ENCODE measurements at regions not wholly inside any gene's neighbourhood (a gene's known extent, or its start where the extent isn't known, plus 50 kb on each side); places are given as distances from the start of the nearest gene placed in this dataset.
"Not testable (repeated sequence)": the region's sequence is repeated elsewhere in the genome, so short reads cannot be mapped to it uniquely, and the experiment has no call there.

DNA sequence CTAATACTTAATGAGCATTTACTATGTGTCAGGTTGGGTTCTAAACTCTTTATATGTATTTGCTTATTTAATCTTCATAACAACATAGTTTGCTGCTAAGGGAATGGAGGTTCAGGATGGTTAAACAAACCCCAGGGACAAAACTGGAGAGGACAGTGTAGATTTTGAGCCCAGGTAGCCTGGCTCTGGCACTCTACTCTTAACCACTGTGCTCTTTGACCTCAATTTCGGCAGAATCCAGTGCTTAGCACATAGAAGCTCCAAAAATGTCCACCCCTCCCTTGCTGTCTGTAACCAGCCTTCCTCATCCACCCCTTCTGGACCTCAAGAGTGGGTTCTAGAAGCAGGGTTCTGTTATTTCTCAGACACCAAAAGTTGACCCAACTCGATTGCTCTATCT, 88.0 kb upstream of the SYT13 start:
- no peaks in the 10 kb centered on the region for H3K9me3 Mint-ChIP-seq
- H3K36me3 Mint-ChIP-seq (ENCODE audit: low read depth), result no peaks in the 10 kb centered on the region
- H3K27me3 Mint-ChIP-seq (ENCODE audit: insufficient read depth), result peaks cover 56% of the 10 kb centered on the region
- no peak for TF ChIP-seq CTCF (IDR thresholded peaks at IDR 0.05)
- no peak for DNase-seq
- no peak overlapping the region for H3K27ac Mint-ChIP-seq
- no peaks in the 10 kb centered on the region for H3K4me1 Mint-ChIP-seq (ENCODE audit: low read depth)
- no peak overlapping the region for H3K4me3 Mint-ChIP-seq

DNA sequence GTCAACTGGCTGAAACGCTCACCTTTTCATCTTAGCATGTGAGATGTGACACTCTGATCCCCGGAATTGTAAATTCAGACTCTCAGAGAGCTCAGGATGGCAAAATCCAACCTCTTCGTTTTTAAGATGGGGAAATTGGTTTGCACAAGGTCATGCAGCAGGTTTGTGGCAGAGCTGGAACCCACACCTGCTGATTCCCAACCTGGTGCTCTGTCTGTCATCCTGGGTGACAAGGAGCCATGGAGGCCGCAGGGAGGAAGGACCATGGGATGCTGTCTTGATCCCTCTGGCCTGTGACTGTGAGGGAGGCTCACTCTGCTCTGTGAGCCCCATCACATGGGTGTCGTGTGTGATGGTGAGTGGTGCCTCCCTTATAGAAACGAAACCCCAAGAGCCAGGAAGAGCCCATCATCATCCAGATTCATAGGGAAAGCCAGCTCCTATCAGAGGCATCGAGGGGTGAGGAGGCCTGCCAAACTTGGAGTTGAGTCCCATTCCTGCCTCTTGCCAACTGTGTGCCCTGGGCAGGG, 87.4 kb upstream of the SYT13 start:
- Mint-ChIP-seq H3K27me3 (ENCODE audit: insufficient read depth) (peaks cover 56% of the 10 kb centered on the region), H3K27ac (no peak overlapping the region), H3K4me3 (no peak overlapping the region)

GRCh38 chr11:45372414-45372813, 86.3 kb upstream of the SYT13 start:
- peaks cover 57% of the 10 kb centered on the region for H3K27me3 Mint-ChIP-seq (ENCODE audit: insufficient read depth)
- H3K9me3 Mint-ChIP-seq; H3K4me3 Mint-ChIP-seq; H3K4me1 Mint-ChIP-seq (ENCODE audit: low read depth); H3K36me3 Mint-ChIP-seq (ENCODE audit: low read depth); DNase-seq; H3K27ac Mint-ChIP-seq: not testable (repeated sequence)

More for the DNA sequence above, 87.4 kb upstream of the SYT13 start:
- Mint-ChIP-seq H3K36me3 (ENCODE audit: low read depth) (no peaks in the 10 kb centered on the region), H3K4me1 (ENCODE audit: low read depth) (no peaks in the 10 kb centered on the region), H3K9me3 (no peaks in the 10 kb centered on the region)
- DNase-seq, result no peak
- no peak for TF ChIP-seq CTCF (IDR thresholded peaks at IDR 0.05)

GRCh38 chr11:45371251-45372115, 85.3 kb upstream of the SYT13 start:
- Mint-ChIP-seq H3K4me1 (ENCODE audit: low read depth) (no peaks in the 10 kb centered on the region), H3K27me3 (ENCODE audit: insufficient read depth) (peaks cover 56% of the 10 kb centered on the region), H3K4me3 (no peak overlapping the region), H3K27ac (no peak overlapping the region), H3K9me3 (no peaks in the 10 kb centered on the region), H3K36me3 (ENCODE audit: low read depth) (no peaks in the 10 kb centered on the region)
- TF ChIP-seq CTCF (IDR thresholded peaks at IDR 0.05), result peak; percentile 99
- peak; percentile 33 for DNase-seq

DNA sequence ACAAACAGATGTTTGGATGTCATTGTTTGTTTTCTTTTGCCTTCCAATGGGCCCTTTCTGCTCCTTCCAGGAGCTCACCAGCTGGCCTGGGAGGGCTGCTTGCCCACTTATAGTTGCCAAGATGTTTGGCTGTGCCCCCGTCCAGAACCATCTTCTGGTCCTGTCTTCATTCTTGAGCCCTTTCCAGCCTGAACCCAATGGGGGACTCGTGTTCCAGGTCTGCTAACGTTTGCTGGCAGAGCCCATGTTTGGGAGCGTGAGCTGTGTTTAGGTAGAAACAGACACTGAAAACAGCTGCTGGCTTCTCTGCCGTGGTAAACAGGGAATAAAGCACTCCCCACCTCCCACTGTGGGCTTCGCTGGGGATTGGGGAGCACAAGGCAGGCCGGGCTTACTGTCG, 83.2 kb upstream of the SYT13 start:
- no peak for DNase-seq
- no peak for TF ChIP-seq CTCF (IDR thresholded peaks at IDR 0.05)
- Mint-ChIP-seq H3K9me3 (no peaks in the 10 kb centered on the region), H3K27ac (no peak overlapping the region), H3K27me3 (ENCODE audit: insufficient read depth) (peaks cover 58% of the 10 kb centered on the region), H3K4me3 (no peak overlapping the region), H3K36me3 (ENCODE audit: low read depth) (no peaks in the 10 kb centered on the region), H3K4me1 (ENCODE audit: low read depth) (no peaks in the 10 kb centered on the region)

- no peaks in the 10 kb centered on the region for H3K4me1 Mint-ChIP-seq (ENCODE audit: low read depth)
- no peak for DNase-seq
- H3K27me3 Mint-ChIP-seq (ENCODE audit: insufficient read depth), result peaks cover 61% of the 10 kb centered on the region
- no peak for TF ChIP-seq CTCF (IDR thresholded peaks at IDR 0.05)
- H3K36me3 Mint-ChIP-seq (ENCODE audit: low read depth), result no peaks in the 10 kb centered on the region
- H3K27ac Mint-ChIP-seq, result no peak overlapping the region
- no peak overlapping the region for H3K4me3 Mint-ChIP-seq
- H3K9me3 Mint-ChIP-seq, result no peaks in the 10 kb centered on the region
These were observed 82.6 kb upstream of the SYT13 start for GRCh38 chr11:45368697-45369096.

Measured in HFFc6 (cell line).